DND-41 (cell line): ENCODE measurements at regions not wholly inside any gene's neighbourhood (a gene's known extent, or its start where the extent isn't known, plus 50 kb on each side); places are given as distances from the start of the nearest gene placed in this dataset.

ENCODE experiments used
- ATAC-seq: fragments of 200-7000 bp; cut with Tn5 transposase; 3 replicates; pipeline ENCODE4 v1.9.1; 2021; ENCODE audit warnings: low read depth; ENCODE audit not compliant: insufficient read depth
- DNase-seq: peaks from one replicate; pipeline ENCODE4 v3.0.0-alpha.2; 2020
- H2AFZ ChIP-seq: 2 replicates; pipeline ENCODE4 v1.6.0; 2012; ENCODE audit warnings: low read depth, low read length
- H3K27ac ChIP-seq: 2 replicates; pipeline ENCODE4 v1.5.1; 2012; ENCODE audit warnings: low read length, inconsistent platforms
- H3K27me3 ChIP-seq: fragments of 200-600 bp; sonication (generic); 2 replicates; pipeline ENCODE4 v1.6.0; 2012; ENCODE audit warnings: low read length, mild to moderate bottlenecking, inconsistent platforms; ENCODE audit not compliant: insufficient read depth, poor library complexity
- H3K36me3 ChIP-seq: 2 replicates; pipeline ENCODE4 v1.5.1; 2012; ENCODE audit warnings: low read length, inconsistent platforms; ENCODE audit not compliant: insufficient read depth
- H3K4me1 ChIP-seq: 2 replicates; pipeline ENCODE4 v1.5.1; 2012; ENCODE audit warnings: mild to moderate bottlenecking, low read length; ENCODE audit not compliant: insufficient read depth
- H3K4me2 ChIP-seq: 2 replicates; pipeline ENCODE4 v1.6.0; 2012; ENCODE audit warnings: mild to moderate bottlenecking, moderate library complexity, low read length, inconsistent platforms; ENCODE audit not compliant: insufficient read depth
- H3K4me3 ChIP-seq, 2 experiments: fragments of 200-600 bp in 1 of 2; shearing (Covaris generic) in 1 of 2; 2 replicates each; pipeline ENCODE4 v1.5.1; 2012 to 2016; ENCODE audit warnings: inconsistent platforms in 2 of 2, low read length in 2 of 2, mild to moderate bottlenecking in 2 of 2, low read depth in 1 of 2, moderate library complexity in 1 of 2
- H3K79me2 ChIP-seq: 2 replicates; pipeline ENCODE4 v1.6.0; 2012; ENCODE audit warnings: low read length, inconsistent platforms; ENCODE audit not compliant: insufficient read depth
- H3K9ac ChIP-seq: 2 replicates; pipeline ENCODE4 v1.6.0; 2012; ENCODE audit warnings: low read depth, mild to moderate bottlenecking, inconsistent platforms, low read length, moderate library complexity
- H3K9me3 ChIP-seq: 2 replicates; pipeline ENCODE4 v1.5.1; 2012; ENCODE audit warnings: low read length, moderate library complexity, mild to moderate bottlenecking, inconsistent platforms; ENCODE audit not compliant: insufficient read depth, severe bottlenecking
- H4K20me1 ChIP-seq: 2 replicates; pipeline ENCODE4 v1.6.0; 2012; ENCODE audit warnings: low read length; ENCODE audit not compliant: insufficient read depth
- CTCF ChIP-seq: IDR thresholded peaks from 2 replicates; pipeline ENCODE4 v1.5.1; 2012; ENCODE audit warnings: borderline replicate concordance, low read length, moderate library complexity, mild to moderate bottlenecking; ENCODE audit not compliant: poor library complexity, severe bottlenecking; ENCODE audit errors: extremely low read depth
- EZH2 ChIP-seq: IDR thresholded peaks from 3 replicates; pipeline ENCODE4 v1.6.1; 2012; ENCODE audit warnings: borderline replicate concordance, low read depth, mild to moderate bottlenecking, moderate library complexity, low read length, inconsistent platforms; ENCODE audit not compliant: severe bottlenecking

GRCh38 chr6:149130090-149130489 is 187.4 kb upstream of the TAB2 start:
- Histone ChIP-seq H3K9me3 (no peaks in the 10 kb centered on the region), H3K9ac (no peak overlapping the region), H3K79me2 (no peaks in the 10 kb centered on the region), H3K36me3 (no peaks in the 10 kb centered on the region), H2AFZ (no peak overlapping the region), H4K20me1 (no peaks in the 10 kb centered on the region), H3K27ac (peak overlapping the region; percentile 89), H3K4me3 (no peak overlapping the region), H3K4me2 (no peak overlapping the region), H3K4me1 (peaks cover 48% of the 10 kb centered on the region), H3K27me3 (no peaks in the 10 kb centered on the region)
- TF ChIP-seq CTCF = no peak
- no peak for TF ChIP-seq EZH2
- ATAC-seq = no peak
- DNase-seq = no peak

GRCh38 chr6:149130508-149130907 is 187.0 kb upstream of the TAB2 start:
- TF ChIP-seq EZH2 (no peak), CTCF (no peak)
- Histone ChIP-seq H3K9ac (no peak overlapping the region), H3K9me3 (no peaks in the 10 kb centered on the region), H3K27me3 (no peaks in the 10 kb centered on the region), H3K79me2 (no peaks in the 10 kb centered on the region), H3K4me3 (no peak overlapping the region), H2AFZ (no peak overlapping the region), H3K36me3 (no peaks in the 10 kb centered on the region), H3K4me1 (peaks cover 48% of the 10 kb centered on the region), H3K27ac (peak overlapping the region; percentile 89), H4K20me1 (no peaks in the 10 kb centered on the region), H3K4me2 (no peak overlapping the region)
- ATAC-seq (no peak), DNase-seq (no peak)

- Histone ChIP-seq H3K4me2 (no peak overlapping the region), H3K27ac (peak overlapping the region; percentile 36; the same call in 1 of the 2 replicates), H4K20me1 (no peaks in the 10 kb centered on the region), H3K4me3 (no peak overlapping the region), H2AFZ (no peak overlapping the region; the same call in 1 of the 2 replicates), H3K9me3 (no peaks in the 10 kb centered on the region), H3K9ac (no peak overlapping the region), H3K27me3 (no peaks in the 10 kb centered on the region), H3K4me1 (peaks cover 45% of the 10 kb centered on the region), H3K79me2 (no peaks in the 10 kb centered on the region), H3K36me3 (no peaks in the 10 kb centered on the region)
- ATAC-seq = no peak
- TF ChIP-seq CTCF (no peak), EZH2 (no peak)
- DNase-seq = no peak
Observed at GRCh38 chr6:149131891-149132290, 185.6 kb upstream of the TAB2 start.

GRCh38 chr6:149132336-149132735 is 185.2 kb upstream of the TAB2 start:
- DNase-seq (no peak), ATAC-seq (no peak)
- no peaks in the 10 kb centered on the region for H3K27me3 ChIP-seq
- no peak overlapping the region for H3K9ac ChIP-seq
- H3K36me3 ChIP-seq = no peaks in the 10 kb centered on the region
- no peaks in the 10 kb centered on the region for H3K9me3 ChIP-seq
- H3K4me3 ChIP-seq = no peak overlapping the region
- peaks cover 40% of the 10 kb centered on the region for H3K4me1 ChIP-seq
- TF ChIP-seq EZH2 (no peak), CTCF (no peak)
- no peak overlapping the region; the same call in 1 of the 2 replicates for H2AFZ ChIP-seq
- H3K79me2 ChIP-seq = no peaks in the 10 kb centered on the region
- H3K27ac ChIP-seq = peak overlapping the region; percentile 36; the same call in 1 of the 2 replicates
- H3K4me2 ChIP-seq = no peak overlapping the region
- H4K20me1 ChIP-seq = no peaks in the 10 kb centered on the region
